HL-60/S4 treated with phorbol 12-myristate 13-acetate at 8.2 ng/mL for 4 days and 3 days (cell line): ENCODE measurements at regions not wholly inside any gene's neighbourhood (a gene's known extent, or its start where the extent isn't known, plus 50 kb on each side); places are given as distances from the start of the nearest gene placed in this dataset.
"Not testable (repeated sequence)": the region's sequence is repeated elsewhere in the genome, so short reads cannot be mapped to it uniquely, and the experiment has no call there.

ENCODE experiments used
- in situ Hi-C: fragments of 300-500 bp; cut with MboI; formaldehyde crosslinking; loops from 2 replicates; pipeline ENCODE4 v1.15.0; 2022; ENCODE audit warnings: low sequenced_read_pairs

DNA sequence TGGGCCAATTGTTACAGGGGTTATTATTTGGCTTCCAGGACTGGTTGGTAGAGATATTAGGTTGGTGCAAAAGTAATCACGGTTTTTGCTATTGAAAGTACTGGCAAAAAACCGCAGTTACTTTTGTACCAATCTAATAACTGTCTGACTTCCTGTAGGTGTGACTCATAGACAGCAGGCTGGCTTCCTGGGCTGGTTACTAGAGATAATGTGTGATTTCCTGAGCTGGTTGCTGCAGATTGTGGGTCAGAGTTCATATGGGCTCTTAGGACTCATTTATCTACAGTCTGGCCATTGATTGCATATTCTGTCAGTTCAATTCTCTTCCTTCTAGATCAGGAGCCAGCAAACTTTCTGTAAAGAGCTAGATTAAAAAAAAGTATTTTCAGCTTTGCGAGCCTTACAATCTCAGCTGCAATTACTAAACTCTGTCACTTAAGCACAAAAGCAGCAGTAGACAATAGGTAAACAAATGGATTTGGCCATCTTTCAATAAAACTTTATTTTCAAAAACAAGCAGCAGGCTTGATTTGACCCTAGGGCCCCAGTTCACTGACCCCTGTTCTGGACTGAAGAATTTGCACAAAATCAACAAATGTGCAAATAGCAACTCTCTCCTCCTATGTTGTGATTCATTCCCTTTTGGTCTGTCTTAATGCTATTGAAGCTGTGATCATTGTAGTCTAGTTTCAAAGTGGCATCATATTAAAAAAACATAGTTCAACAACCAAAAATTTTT is 50.8 kb upstream of the BOD1L1 start:
- in situ Hi-C loops = no loop called here

DNA sequence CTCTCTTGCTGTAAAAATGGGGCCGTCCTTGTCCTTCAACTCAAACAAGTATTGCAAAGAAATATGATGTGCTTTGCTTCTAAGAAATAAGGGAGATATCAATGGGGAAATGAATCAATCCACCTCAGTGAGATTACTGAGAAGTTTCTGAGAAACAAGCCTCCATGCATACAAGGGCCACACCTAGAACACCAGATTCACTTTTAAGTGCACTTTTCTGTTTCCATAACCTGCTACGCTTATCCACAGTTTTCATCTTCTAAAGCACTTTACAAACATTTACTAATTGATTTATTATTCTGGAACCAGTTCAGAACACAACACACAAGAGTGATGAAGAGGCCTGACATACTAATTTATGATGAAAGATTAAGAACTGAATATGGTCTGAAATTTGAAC is 54.0 kb upstream of the BOD1L1 start:
- in situ Hi-C loops = no loop called here

DNA sequence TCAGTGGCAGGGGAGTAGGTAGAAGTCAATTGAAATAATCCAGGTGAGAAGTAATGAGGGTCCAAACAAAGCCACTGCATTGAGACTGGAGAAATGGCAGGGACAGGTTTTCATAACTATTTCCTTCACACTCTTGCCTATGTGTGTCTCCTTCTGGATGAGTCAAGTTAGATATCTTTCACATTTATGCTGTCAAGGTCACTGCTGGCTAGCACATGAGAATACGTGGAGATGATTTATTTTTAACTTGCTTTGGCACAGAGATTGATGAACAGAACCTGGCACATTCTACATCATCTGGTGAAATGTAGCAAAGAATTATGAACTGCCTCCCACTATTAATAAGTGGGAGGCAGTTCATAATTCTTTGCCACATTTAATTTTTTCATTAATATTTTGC is 66.7 kb upstream of the BOD1L1 start:
- in situ Hi-C loops = no loop called here

- in situ Hi-C loops = no loop called here
Observed at GRCh38 chr4:13698296-13698695, 70.8 kb upstream of the BOD1L1 start.

- in situ Hi-C loops = no loop called here
Observed at GRCh38 chr4:13700021-13700857, 72.7 kb upstream of the BOD1L1 start.

GRCh38 chr4:13700858-13701140 is 73.3 kb upstream of the BOD1L1 start:
- in situ Hi-C loops = not testable (repeated sequence)

GRCh38 chr4:13701937-13702446 is 74.5 kb upstream of the BOD1L1 start:
- in situ Hi-C loops = no loop called here

GRCh38 chr4:13703096-13703495 is 75.6 kb upstream of the BOD1L1 start:
- in situ Hi-C loops = no loop called here

GRCh38 chr4:13704035-13704434 is 76.5 kb upstream of the BOD1L1 start:
- in situ Hi-C loops = no loop called here

DNA sequence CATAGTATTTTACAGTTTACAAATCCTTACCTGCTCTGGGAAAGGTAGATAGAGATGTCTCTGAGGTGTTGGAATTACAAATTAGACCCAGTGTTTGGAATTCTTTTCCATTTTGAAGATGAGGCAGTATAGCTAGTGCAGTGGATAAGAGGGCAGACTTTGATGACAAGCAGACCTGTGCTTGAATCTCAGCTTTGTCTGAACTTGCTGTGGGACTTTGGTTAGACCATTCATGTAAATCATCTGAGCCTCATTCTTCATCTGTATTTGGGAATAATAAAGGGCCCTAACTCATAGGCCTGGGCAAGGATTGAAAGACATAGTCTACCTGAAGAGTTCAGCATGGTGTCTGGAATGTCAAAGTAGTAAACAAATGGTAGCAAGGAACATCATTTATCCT is 77.2 kb upstream of the BOD1L1 start:
- in situ Hi-C loops = no loop called here

GRCh38 chr4:13705521-13706041 is 78.1 kb upstream of the BOD1L1 start:
- in situ Hi-C loops = no loop called here

GRCh38 chr4:13706120-13706519 is 78.6 kb upstream of the BOD1L1 start:
- in situ Hi-C loops = no loop called here

- in situ Hi-C loops = no loop called here
Observed at GRCh38 chr4:13706716-13707115, 79.2 kb upstream of the BOD1L1 start.

- in situ Hi-C loops = no loop called here
Observed at GRCh38 chr4:13710246-13710885, 82.8 kb upstream of the BOD1L1 start.

GRCh38 chr4:13711233-13711785 is 83.8 kb upstream of the BOD1L1 start:
- in situ Hi-C loops = no loop called here

GRCh38 chr4:13721894-13722293 is 94.4 kb upstream of the BOD1L1 start:
- in situ Hi-C loops = no loop called here

- in situ Hi-C loops = no loop called here
Observed at GRCh38 chr4:13722649-13723048, 95.1 kb upstream of the BOD1L1 start.

GRCh38 chr4:13728761-13729160 is 101.2 kb upstream of the BOD1L1 start:
- in situ Hi-C loops = no loop called here

DNA sequence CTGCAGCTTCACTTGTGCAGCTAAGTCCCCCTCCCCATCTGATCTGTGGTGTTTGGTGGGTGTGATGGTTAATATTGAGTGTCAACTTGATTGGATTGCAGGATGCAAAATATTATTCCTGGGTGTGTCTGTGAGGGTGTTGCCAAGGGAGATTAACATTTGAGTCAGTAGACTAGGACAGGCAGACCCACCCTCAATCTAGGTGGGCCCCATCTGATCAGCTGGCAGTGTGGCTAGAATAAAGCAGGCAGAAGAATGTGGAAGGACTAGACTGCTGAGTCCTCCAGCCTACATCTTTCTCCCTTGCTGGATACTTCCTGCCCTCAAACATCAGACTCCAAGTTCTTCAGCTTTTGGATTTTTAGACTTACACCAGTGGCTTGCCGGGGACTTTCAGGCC is 103.5 kb upstream of the BOD1L1 start:
- in situ Hi-C loops = no loop called here

- in situ Hi-C loops = no loop called here
Observed at GRCh38 chr4:13733817-13734216, 106.3 kb upstream of the BOD1L1 start.

- in situ Hi-C loops = no loop called here
Observed at GRCh38 chr4:13750594-13750993, 123.1 kb upstream of the BOD1L1 start.
